SJSA1 (cell line): ENCODE measurements at regions not wholly inside any gene's neighbourhood (a gene's known extent, or its start where the extent isn't known, plus 50 kb on each side); places are given as distances from the start of the nearest gene placed in this dataset.
"Not testable (repeated sequence)": the region's sequence is repeated elsewhere in the genome, so short reads cannot be mapped to it uniquely, and the experiment has no call there.

Experiments
- DNase-seq, 2 experiments: peaks; one replicate each; pipeline ENCODE4 v3.0.0-alpha.2; 2015 to 2020; ENCODE audit warnings: low spot score in 2 of 2, low read depth in 1 of 2
- H3K27ac ChIP-seq: fragments of 250-450 bp; sonication (Bioruptor Pico); 2 replicates; pipeline ENCODE4 v1.5.1; 2020; ENCODE audit warnings: mild to moderate bottlenecking, moderate library complexity
- H3K27me3 ChIP-seq: fragments of 250-450 bp; sonication (Bioruptor Pico); replicated peaks from 2 replicates; pipeline ENCODE4 v1.5.1; 2020; ENCODE audit warnings: mild to moderate bottlenecking, moderate library complexity
- H3K36me3 ChIP-seq: fragments of 250-450 bp; sonication (Bioruptor Pico); 2 replicates; pipeline ENCODE4 v1.5.1; 2020; ENCODE audit warnings: mild to moderate bottlenecking
- H3K4me1 ChIP-seq: fragments of 250-450 bp; sonication (Bioruptor Pico); replicated peaks from 2 replicates; pipeline ENCODE4 v1.6.1; 2021; ENCODE audit warnings: mild to moderate bottlenecking
- H3K4me3 ChIP-seq: fragments of 250-450 bp; sonication (Bioruptor Pico); 2 replicates; pipeline ENCODE4 v1.5.1; 2020; ENCODE audit warnings: mild to moderate bottlenecking
- H3K9me3 ChIP-seq: fragments of 250-450 bp; sonication (Bioruptor Pico); replicated peaks from 2 replicates; pipeline ENCODE4 v1.5.1; 2020; ENCODE audit warnings: mild to moderate bottlenecking

DNA sequence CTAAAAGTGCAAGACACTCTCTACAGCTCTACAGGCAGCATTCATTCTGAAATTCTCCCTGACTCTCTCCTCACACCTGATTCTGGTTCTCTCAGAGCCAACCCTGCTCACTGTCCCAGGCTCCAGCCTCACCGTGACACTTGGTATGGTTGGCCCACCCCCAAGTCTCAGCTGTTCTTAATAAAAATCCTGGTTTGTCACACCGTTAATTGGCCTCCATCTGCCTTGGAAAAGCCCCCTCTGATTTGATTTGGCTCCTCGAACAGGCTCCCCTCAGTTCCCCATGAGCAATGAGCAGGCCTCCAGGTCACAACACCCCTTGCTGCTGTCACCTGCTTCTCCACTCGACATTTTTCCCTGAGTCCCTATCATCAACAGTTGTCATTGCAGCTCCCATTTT, 507.3 kb upstream of the AUTS2 start:
- Histone ChIP-seq H3K27ac (no peak overlapping the region), H3K9me3 (no peaks in the 10 kb centered on the region; the same call in 1 of the 2 replicates), H3K4me1 (no peaks in the 10 kb centered on the region), H3K36me3 (no peaks in the 10 kb centered on the region), H3K27me3 (no peaks in the 10 kb centered on the region), H3K4me3 (no peak overlapping the region)
- no peak for DNase-seq

DNA sequence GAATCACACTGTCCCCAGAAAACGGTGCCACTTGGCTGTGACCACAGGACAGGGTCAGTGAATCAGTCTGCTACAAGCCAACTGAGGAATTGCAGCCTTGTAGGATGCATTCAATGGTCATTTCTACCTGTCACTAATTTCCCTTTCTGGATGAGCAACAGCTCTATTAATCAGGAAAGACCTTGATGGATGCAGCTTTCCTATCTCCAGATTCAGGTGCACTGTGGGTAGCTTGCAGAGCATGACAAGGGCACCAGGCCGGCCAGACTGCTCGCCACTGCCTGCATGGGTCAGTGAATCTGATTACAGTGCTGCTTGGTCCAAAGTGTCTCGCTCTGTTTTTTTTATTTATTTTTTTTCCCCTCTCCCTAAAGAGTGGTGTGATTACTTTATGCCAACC, 506.8 kb upstream of the AUTS2 start:
- DNase-seq, result no peak
- H3K9me3 ChIP-seq, result peaks cover 4% of the 10 kb centered on the region; the same call in 1 of the 2 replicates
- no peaks in the 10 kb centered on the region for H3K27me3 ChIP-seq
- H3K36me3 ChIP-seq, result no peaks in the 10 kb centered on the region
- no peak overlapping the region for H3K4me3 ChIP-seq
- no peak overlapping the region for H3K27ac ChIP-seq
- H3K4me1 ChIP-seq, result no peaks in the 10 kb centered on the region

DNA sequence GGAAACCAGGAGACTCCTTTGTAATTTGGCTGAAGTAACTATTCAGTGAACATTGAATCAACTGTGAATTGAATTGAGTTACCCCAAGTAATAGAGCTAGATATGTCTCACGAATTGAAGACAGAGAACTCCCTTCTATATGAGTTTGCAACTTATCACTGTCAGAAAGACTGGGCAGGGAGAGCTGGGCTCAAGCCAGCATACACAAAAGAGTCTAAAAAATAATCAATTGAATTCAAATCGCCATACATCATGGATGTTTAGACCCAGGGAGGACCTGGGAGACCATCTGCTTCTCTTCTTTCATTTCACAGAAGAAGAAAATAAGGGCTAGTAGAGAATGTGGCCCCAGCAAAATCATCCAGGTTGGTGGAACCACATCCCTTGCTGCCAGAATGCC, 503.1 kb upstream of the AUTS2 start:
- Histone ChIP-seq H3K27ac (no peak overlapping the region), H3K36me3 (no peaks in the 10 kb centered on the region), H3K4me3 (no peak overlapping the region), H3K9me3 (peaks cover 4% of the 10 kb centered on the region; the same call in 1 of the 2 replicates), H3K27me3 (no peaks in the 10 kb centered on the region), H3K4me1 (no peaks in the 10 kb centered on the region)
- DNase-seq, result no peak

DNA sequence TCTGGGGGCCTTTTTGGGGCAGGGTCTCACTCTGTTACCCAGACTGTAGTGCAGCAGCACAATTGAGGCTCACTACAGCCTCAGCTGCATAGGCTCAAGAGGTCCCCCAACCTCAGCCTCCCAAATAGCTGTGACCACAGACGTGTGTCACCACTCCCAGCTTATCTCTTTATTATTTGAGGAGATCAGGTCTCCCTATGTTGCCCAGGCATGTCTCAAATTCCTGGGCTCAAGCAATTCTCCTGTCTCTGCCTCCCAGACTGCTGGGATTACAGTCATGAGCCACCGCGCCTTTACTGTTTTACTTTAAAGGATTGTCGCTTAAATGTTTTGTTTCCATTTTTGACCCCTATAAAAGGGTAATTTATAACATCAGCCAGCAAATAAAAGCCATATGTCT, 502.6 kb upstream of the AUTS2 start:
- Histone ChIP-seq H3K27me3 (no peaks in the 10 kb centered on the region), H3K9me3 (peaks cover 4% of the 10 kb centered on the region; the same call in 1 of the 2 replicates), H3K4me3 (no peak overlapping the region), H3K27ac (no peak overlapping the region), H3K36me3 (no peaks in the 10 kb centered on the region), H3K4me1 (no peaks in the 10 kb centered on the region)
- no peak for DNase-seq

DNA sequence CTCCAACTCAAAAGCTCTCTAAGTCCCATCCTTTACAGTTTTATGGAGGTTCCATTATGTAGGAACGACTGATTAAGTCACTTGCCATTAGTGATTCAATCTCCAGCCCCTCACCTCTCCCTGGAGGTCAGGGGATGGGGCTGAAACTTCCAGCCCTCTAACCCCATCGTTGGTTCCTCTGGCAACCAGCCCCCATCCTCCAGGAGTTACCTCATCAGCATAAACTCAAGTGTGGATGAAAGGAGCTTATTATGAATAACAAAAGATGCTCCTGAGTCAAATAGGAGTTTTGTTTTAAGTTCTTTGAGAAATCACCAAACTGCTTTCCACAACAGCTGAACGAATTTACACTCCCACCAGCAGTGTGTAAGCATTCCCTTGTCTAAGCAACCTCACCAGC, 494.3 kb upstream of the AUTS2 start:
- Histone ChIP-seq H3K27me3 (no peaks in the 10 kb centered on the region), H3K36me3 (no peaks in the 10 kb centered on the region), H3K4me1 (no peaks in the 10 kb centered on the region), H3K27ac (no peak overlapping the region), H3K9me3 (no peaks in the 10 kb centered on the region), H3K4me3 (no peak overlapping the region)
- no peak for DNase-seq

DNA sequence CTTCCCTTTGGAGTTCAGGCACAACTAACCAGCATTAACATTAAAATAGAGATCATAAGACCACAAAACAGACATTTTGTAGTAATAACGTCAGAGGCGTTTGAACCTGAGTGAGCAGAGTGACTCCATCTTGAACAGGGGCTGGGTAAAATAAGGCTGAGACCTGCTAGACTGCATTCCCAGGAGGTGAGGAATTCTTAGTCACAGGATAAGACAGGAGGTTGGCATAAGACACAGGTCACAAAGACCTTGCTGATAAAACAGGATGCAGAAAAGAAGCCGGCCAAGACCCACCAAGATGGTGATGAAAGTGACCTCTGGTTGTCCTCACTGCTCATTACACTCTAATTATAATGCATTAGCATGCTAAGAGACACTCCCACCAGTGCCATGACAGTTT, 493.2 kb upstream of the AUTS2 start:
- Histone ChIP-seq H3K4me3 (no peak overlapping the region), H3K27ac (no peak overlapping the region), H3K4me1 (no peaks in the 10 kb centered on the region), H3K9me3 (no peaks in the 10 kb centered on the region), H3K36me3 (no peaks in the 10 kb centered on the region), H3K27me3 (no peaks in the 10 kb centered on the region)
- no peak for DNase-seq

DNA sequence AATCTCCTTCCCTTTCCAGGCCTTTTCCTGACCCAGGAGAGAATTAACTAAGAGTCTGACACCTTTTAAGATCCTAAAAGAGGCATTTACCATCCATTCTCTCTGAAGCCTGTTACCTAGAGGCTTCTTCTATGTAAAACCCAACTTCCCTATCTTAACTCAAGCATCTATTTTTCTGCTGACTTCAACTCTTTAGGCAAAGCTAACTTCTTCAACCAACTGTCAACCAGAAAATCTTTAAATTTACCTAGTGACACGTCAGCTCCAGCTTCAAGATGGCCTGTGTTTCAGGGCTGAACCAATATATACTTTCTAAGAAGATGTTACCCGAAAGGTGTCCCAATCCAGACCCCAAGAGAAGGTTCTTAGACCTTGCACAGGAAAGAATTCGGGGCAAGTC, 492.3 kb upstream of the AUTS2 start:
- no peaks in the 10 kb centered on the region for H3K4me1 ChIP-seq
- no peak overlapping the region for H3K27ac ChIP-seq
- no peaks in the 10 kb centered on the region for H3K9me3 ChIP-seq
- H3K27me3 ChIP-seq, result no peaks in the 10 kb centered on the region
- no peak overlapping the region for H3K4me3 ChIP-seq
- no peak for DNase-seq
- H3K36me3 ChIP-seq, result no peaks in the 10 kb centered on the region

DNA sequence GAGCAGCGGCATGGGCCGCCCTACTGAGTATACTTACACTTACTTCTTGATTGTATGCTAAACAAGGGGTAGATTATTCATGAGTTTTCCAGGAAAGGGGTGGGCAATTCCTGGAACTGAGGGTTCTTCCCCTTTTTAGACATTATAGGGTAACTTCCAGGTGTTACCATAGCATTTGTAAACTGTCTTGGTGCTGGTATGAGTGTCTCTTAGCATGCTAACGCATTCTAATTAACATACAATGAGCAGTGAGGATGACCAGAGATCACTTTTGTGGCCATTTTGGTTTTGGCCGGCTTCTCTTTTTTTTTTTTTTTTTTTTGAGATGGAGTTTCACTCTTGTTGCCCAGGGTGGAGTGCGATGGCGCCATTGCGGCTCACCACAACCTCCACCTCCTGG, 491.8 kb upstream of the AUTS2 start:
- H3K9me3 ChIP-seq, DNase-seq, H3K27me3 ChIP-seq, H3K4me1 ChIP-seq, H3K36me3 ChIP-seq, H3K4me3 ChIP-seq, H3K27ac ChIP-seq: not testable (repeated sequence)

DNA sequence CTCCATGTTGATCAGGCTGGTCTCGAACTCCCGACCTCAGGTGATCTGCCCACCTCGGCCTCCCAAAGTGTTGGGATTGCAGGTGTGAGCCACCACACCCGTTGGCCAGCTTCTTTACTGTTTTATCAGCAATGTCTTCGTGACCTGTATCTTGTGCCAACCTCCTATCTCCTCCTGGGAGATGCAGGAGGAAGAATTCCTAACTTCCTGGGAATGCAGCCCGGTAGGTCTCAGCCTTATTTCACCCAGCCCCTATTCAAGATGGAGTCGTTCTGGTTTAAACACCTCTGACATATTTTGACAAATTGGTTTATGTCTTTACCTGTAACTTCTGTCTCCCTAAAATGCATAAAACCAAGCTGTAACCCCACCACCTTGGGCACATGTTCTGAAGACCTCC, 491.3 kb upstream of the AUTS2 start:
- DNase-seq, H3K36me3 ChIP-seq, H3K4me1 ChIP-seq, H3K4me3 ChIP-seq, H3K9me3 ChIP-seq, H3K27me3 ChIP-seq, H3K27ac ChIP-seq: not testable (repeated sequence)

DNA sequence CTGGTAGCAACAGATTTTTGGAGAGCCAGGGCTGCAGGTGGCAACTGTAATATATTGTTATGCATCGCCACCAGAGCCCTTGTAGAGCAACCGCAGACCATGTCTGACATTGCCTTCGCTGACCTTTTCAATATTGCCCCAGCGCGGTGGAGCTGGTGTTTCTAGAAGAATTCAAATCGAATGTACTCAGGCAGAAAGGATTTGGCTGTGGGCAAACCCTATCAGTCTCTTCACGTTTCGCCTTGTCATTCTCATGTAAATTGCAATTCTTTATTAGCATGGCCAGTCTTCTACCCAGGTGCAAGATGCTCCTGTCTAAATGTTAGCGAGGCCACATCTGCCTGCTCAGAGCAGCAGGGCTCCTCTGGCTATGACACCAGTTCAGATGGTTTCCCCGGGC, 490.2 kb upstream of the AUTS2 start:
- no peaks in the 10 kb centered on the region for H3K27me3 ChIP-seq
- no peak for DNase-seq
- no peak overlapping the region for H3K4me3 ChIP-seq
- H3K9me3 ChIP-seq, result no peaks in the 10 kb centered on the region
- H3K4me1 ChIP-seq, result no peaks in the 10 kb centered on the region
- H3K27ac ChIP-seq, result no peak overlapping the region
- no peaks in the 10 kb centered on the region for H3K36me3 ChIP-seq

DNA sequence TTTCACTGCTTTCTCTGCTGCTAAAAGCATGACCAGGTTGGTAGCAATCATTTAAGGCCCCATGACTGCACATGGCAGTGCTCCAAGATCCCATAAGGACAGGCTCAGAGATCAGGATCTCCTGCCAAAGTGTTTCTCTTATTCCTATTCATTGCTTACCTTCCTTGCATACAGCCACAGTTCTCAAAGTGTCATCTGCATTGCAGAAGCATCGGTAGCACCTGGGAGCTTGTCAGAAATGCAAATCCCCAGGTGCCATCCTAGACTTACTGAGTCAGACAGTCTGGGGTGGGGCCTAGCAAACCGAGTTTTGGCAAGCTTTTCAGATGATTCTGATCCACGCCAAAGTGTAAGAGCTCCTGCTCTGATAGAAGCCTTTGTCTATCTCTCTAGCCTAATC, 489.0 kb upstream of the AUTS2 start:
- H3K36me3 ChIP-seq, result no peaks in the 10 kb centered on the region
- no peak for DNase-seq
- H3K27me3 ChIP-seq, result no peaks in the 10 kb centered on the region

DNA sequence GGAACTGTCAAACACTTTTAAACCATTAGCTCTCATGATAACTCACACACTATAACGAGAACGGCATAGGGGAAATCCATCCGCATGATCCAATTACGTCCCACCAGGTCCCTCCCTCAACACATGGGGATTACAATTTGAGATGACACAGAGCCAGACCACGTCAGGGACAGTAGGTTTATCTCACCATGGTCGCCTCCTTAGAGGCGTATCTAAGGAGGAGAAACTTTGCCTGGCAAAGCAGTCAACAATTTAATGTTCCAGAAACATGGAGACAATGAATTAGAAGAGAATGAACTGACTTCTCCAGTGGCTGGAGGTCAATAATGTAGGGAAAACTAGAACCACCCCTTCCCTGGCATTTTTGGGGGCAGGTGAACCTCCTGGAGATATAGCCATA, 488.4 kb upstream of the AUTS2 start:
- Histone ChIP-seq H3K36me3 (no peaks in the 10 kb centered on the region), H3K4me1 (no peaks in the 10 kb centered on the region), H3K4me3 (no peak overlapping the region), H3K9me3 (no peaks in the 10 kb centered on the region), H3K27me3 (no peaks in the 10 kb centered on the region), H3K27ac (no peak overlapping the region)
- DNase-seq, result no peak

More for the DNA sequence above, 489.0 kb upstream of the AUTS2 start:
- Histone ChIP-seq H3K27ac (no peak overlapping the region), H3K4me1 (no peaks in the 10 kb centered on the region), H3K4me3 (no peak overlapping the region), H3K9me3 (no peaks in the 10 kb centered on the region)

DNA sequence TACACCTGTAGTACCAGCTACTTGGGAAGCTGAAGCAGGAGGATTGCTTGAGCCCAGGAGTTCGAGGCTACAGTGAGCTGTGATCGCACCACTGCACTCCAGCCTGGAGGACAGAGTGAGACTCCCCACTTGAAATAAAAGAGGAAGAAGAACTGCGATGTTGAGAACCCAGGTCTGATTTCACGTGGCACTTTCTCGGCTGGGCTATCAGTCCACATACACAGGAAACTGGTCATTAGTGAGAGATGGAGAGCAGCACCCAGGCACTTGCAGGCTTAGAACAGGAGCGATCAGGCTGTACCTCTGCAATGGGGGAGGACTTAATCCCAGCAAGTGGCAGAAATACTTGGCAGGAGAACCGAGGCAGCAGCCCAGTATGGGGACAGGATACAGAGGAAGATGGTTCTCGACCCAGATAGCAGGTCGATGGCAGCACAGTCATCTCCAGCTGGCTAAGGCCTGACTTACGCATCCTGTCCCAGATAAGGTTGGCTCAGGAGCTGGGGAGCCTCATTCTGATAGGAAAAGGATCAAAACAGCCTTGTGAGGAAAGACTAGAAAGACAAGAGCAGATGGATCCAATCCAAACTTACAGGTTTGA, 487.7 kb upstream of the AUTS2 start:
- no peaks in the 10 kb centered on the region for H3K27me3 ChIP-seq
- no peak overlapping the region for H3K4me3 ChIP-seq
- no peaks in the 10 kb centered on the region for H3K4me1 ChIP-seq
- DNase-seq, result no peak
- H3K9me3 ChIP-seq, result no peaks in the 10 kb centered on the region
- no peaks in the 10 kb centered on the region for H3K36me3 ChIP-seq
- no peak overlapping the region for H3K27ac ChIP-seq

DNA sequence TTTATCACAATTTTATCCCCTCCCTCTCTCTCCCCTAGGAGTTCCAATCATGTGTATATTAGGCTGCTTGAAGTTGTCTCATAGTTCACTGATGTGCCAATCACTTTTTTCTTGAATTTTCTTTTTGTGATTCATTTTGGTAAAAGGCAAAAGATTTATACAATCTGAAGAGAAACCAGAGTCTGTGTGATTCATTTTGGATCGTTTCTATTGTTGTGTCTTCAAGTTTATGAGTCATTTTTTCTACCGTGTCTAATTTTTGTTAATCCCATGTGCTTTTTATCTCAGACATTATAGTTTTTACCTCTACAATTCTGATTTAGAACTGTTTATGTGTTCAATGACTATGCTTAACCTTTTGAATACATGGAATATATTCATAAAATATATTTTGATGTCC, 483.9 kb upstream of the AUTS2 start:
- no peaks in the 10 kb centered on the region for H3K4me1 ChIP-seq
- H3K27me3 ChIP-seq, result no peaks in the 10 kb centered on the region
- H3K4me3 ChIP-seq, result no peak overlapping the region
- no peak for DNase-seq
- no peak overlapping the region for H3K27ac ChIP-seq
- no peaks in the 10 kb centered on the region for H3K9me3 ChIP-seq
- no peaks in the 10 kb centered on the region for H3K36me3 ChIP-seq

DNA sequence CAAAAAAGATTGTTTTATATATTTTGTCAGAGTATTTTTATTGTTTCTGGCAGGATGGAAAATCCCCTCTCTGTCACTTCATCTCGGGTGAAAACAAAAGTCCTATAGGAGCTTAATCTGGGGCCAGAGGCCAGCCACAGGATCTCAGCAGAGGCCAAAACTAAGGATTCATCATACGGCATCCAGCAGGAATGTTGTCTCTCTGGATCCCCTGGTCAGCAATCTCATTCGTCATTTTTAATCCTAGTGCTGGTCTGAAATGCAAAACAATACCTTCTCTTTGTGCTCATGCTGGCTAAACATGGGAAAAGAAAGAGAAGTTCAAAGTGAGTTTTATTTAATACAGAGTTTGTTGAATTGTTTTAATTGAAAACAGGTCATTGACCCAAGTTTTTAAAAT, 482.5 kb upstream of the AUTS2 start:
- DNase-seq, result no peak
- Histone ChIP-seq H3K27me3 (no peaks in the 10 kb centered on the region), H3K27ac (no peak overlapping the region), H3K9me3 (no peaks in the 10 kb centered on the region), H3K36me3 (no peaks in the 10 kb centered on the region), H3K4me1 (no peaks in the 10 kb centered on the region), H3K4me3 (no peak overlapping the region)
